ENCODE measurements at regions not wholly inside any gene's neighbourhood (a gene's known extent, or its start where the extent isn't known, plus 50 kb on each side); places are given as distances from the start of the nearest gene placed in this dataset.
A peak's percentile ranks its signal among the peaks of the same experiment; 100 is the strongest.

- no peak overlapping the region for H3K4me3 ChIP-seq
- no peaks in the 10 kb centered on the region for H3K27me3 ChIP-seq
- DNase-seq, result no peak
- TF ChIP-seq POLR2A (IDR thresholded peaks at IDR 0.05) (no peak), CTCF (IDR thresholded peaks at IDR 0.05) (no peak)
- H3K36me3 ChIP-seq, result no peaks in the 10 kb centered on the region
- intact Hi-C loops (cut with DNase I), result no loop called here
- H3K9me3 ChIP-seq, result no peaks in the 10 kb centered on the region
- no peak overlapping the region for H3K27ac ChIP-seq
- H3K4me1 ChIP-seq, result peaks cover 0 to 17% (median 0%) of the 10 kb centered on the region in 3 donors
Measured at GRCh38 chr2:215190588-215190987, 52.2 kb upstream of the ABCA12 start.

GRCh38 chr2:215189393-215189792, 51.0 kb upstream of the ABCA12 start:
- peaks cover 0 to 17% (median 0%) of the 10 kb centered on the region in 3 donors for H3K4me1 ChIP-seq
- intact Hi-C loops (cut with DNase I), result no loop called here

More at GRCh38 chr2:215189393-215189792, 51.0 kb upstream of the ABCA12 start:
- Histone ChIP-seq H3K27me3 (no peaks in the 10 kb centered on the region), H3K36me3 (no peaks in the 10 kb centered on the region), H3K9me3 (no peaks in the 10 kb centered on the region), H3K4me3 (no peak overlapping the region), H3K27ac (peak overlapping the region; percentile 12 to 70 (median 45))
- TF ChIP-seq POLR2A (IDR thresholded peaks at IDR 0.05) (no peak), CTCF (IDR thresholded peaks at IDR 0.05) (no peak)
- DNase-seq, result no peak

All from esophagus squamous epithelium (tissue), 5 donors.